ENCODE measurements at regions not wholly inside any gene's neighbourhood (a gene's known extent, or its start where the extent isn't known, plus 50 kb on each side); places are given as distances from the start of the nearest gene placed in this dataset.

- Histone ChIP-seq H3K4ac (ENCODE audit: low read depth, low read length) (no peak overlapping the region), H3K9ac (ENCODE audit: extremely low read depth, insufficient read length, low read length) (no peak overlapping the region), H4K20me1 (ENCODE audit: control insufficient read depth, insufficient read depth, insufficient read length) (no peaks in the 10 kb centered on the region), H3K23ac (ENCODE audit: insufficient read length, low read depth, low read length) (no peak overlapping the region), H3K4me2 (ENCODE audit: insufficient read depth, insufficient read length, low read length) (no peak overlapping the region), H4K91ac (ENCODE audit: insufficient read length, low read depth, low read length) (no peak overlapping the region), H3K79me1 (ENCODE audit: insufficient read depth, low read depth, low read length, poor library complexity, severe bottlenecking) (no peaks in the 10 kb centered on the region), H2BK120ac (ENCODE audit: low read depth, low read length, poor library complexity, severe bottlenecking) (no peak overlapping the region), H3K4me1 (ENCODE audit: insufficient read depth, low read length) (no peaks in the 10 kb centered on the region), H3K27me3 (ENCODE audit: insufficient read depth, low read length) (no peaks in the 10 kb centered on the region), H2BK12ac (ENCODE audit: insufficient read length, low read depth, low read length) (no peak overlapping the region), H2BK20ac (ENCODE audit: low read depth, low read length, poor library complexity, severe bottlenecking) (no peak overlapping the region), H3K9me3 (ENCODE audit: control insufficient read depth, low read depth, low read length) (no peaks in the 10 kb centered on the region), H3K23me2 (ENCODE audit: insufficient read length, low read depth, low read length, poor library complexity, severe bottlenecking) (no peaks in the 10 kb centered on the region), H3K14ac (ENCODE audit: insufficient read depth, low read length) (no peak overlapping the region), H3K56ac (ENCODE audit: insufficient read length, low read depth, low read length) (no peak overlapping the region), H3K27ac (ENCODE audit: insufficient read length, low read depth, low read length) (no peak overlapping the region), H4K8ac (replicated peaks; ENCODE audit: insufficient read length, low read depth, low read length) (no peak overlapping the region), H3T11ph (ENCODE audit: low read length) (no peak overlapping the region), H4K5ac (ENCODE audit: insufficient read length, low read depth, low read length) (no peak overlapping the region), H2BK15ac (ENCODE audit: low read depth, low read length) (no peak overlapping the region), H2AFZ (ENCODE audit: low read length) (no peak overlapping the region), H3K18ac (ENCODE audit: insufficient read length, low read depth, low read length) (no peak overlapping the region), H2AK5ac (ENCODE audit: insufficient read length, low read length) (no peak overlapping the region), H3K79me2 (ENCODE audit: insufficient read depth, low read length) (no peaks in the 10 kb centered on the region), H2BK5ac (ENCODE audit: insufficient read length, low read length) (no peak overlapping the region)
- no peaks in the 10 kb centered on the region for H3K27me3 Mint-ChIP-seq (ENCODE audit: low read depth)
- H3K4me1 Mint-ChIP-seq = no peaks in the 10 kb centered on the region
- H3K27ac Mint-ChIP-seq = no peak overlapping the region
- TF ChIP-seq CTCF (conservative IDR thresholded peaks at IDR 0.05) = no peak
- H3K9me3 Mint-ChIP-seq = no peaks in the 10 kb centered on the region
- no peak for DNase-seq
- no peak overlapping the region for H3K4me3 Mint-ChIP-seq
- H3K36me3 Mint-ChIP-seq (ENCODE audit: insufficient read depth in 1 of 3, low read depth in 3 of 3) = no peaks in the 10 kb centered on the region
- WGBS (ENCODE audit: extremely low coverage, insufficient read length, low lambda C conversion rate) = no CpG with 5 or more reads among the region's 1 CpG
Measured at GRCh38 chr2:155714983-155715382, 617.5 kb downstream of the NR4A2 start.

All from H9 (cell line).